ENCODE measurements at regions not wholly inside any gene's neighbourhood (a gene's known extent, or its start where the extent isn't known, plus 50 kb on each side); places are given as distances from the start of the nearest gene placed in this dataset.

DNA sequence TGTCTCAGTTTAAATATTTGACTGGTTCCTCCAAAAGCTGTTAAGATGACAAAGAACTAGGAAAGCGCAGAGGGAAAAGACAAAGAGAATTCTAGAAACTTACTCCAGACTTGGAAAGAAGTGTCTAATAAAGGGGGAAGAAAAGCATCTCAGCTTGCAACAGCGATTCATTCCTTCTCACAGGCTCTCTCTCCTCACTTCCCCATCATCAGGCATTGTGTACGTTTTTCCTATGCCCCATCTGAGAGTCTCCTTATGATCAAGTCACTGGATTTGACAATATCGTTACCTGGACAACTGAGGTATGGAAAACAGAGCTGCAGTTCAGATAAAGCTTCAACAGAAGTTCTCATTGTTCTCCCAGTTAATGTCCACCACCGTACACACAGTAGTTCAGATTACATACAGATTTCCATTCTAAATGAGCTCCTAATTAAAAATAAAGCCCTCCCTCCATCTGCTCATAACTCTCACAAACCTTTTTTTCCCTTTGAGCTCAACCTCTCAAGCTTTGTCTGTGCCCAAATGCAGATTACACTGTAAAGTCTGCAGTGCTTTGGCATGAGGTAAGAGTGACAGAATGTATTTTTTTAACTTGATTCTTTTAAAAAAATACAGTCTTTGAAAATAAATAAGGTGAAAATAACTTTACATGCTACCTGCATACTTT lies 254.4 kb upstream of the THBS1 start:
- DNase-seq (ENCODE audit: extremely low spot score, insufficient read length, low read depth), result no peak
- FAIRE-seq, result no peak

DNA sequence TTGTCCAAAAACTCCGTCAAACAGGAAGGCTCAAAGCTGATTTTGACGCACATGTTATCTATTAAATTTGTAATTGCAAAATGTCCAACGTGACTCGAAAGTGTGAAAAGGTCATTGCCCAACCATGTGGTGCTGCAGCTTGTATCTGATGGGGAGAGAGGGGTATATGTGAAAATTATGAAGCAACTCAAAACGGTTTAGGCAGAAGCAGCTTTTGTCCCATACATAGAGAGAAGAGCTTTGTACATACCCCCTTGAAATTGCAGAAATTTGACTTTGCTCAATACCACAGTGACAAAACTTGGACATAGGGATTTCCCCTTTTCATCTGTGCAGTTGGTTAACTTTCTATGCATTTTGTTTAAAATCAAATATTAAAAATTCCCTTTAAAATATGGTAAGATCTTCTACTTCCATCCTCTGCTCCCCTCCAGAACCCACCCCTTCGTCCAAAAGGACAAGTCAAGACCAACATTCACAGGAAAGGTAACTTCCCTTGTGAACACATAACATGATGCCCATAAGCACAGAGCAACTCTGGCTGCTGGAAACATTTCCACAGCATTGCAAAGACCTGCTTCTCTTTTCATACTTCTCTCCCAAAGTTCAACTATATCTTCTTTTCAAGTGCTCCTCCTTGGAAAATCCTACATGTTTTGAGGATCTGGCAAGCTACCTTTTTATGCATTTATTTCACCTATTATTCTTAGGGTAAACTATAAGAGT lies 253.7 kb upstream of the THBS1 start:
- FAIRE-seq (no peak), DNase-seq (ENCODE audit: extremely low spot score, insufficient read length, low read depth) (no peak)

DNA sequence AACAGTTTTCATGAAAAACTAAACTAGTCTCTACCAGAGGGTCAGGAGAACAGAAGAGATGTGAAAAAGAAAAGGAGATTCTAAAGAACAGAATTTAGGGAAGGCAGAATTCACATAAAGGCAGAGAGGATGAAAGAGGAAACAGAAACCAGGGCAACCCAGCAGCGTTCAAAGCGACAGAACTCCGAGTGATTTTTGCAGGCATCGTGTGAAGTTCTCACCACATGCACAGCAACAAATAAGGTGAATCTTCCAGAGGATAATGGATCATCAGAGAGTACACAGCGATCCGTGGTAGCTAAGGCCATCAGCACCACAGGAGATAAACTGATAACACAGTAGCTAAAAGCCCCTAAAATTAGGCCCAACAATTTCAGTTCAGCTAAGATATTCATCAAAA lies 250.8 kb upstream of the THBS1 start:
- no peak for FAIRE-seq
- no peak for DNase-seq (ENCODE audit: extremely low spot score, insufficient read length, low read depth)

GRCh38 chr15:39331584-39331983 lies 249.3 kb upstream of the THBS1 start:
- FAIRE-seq, result no peak

DNA sequence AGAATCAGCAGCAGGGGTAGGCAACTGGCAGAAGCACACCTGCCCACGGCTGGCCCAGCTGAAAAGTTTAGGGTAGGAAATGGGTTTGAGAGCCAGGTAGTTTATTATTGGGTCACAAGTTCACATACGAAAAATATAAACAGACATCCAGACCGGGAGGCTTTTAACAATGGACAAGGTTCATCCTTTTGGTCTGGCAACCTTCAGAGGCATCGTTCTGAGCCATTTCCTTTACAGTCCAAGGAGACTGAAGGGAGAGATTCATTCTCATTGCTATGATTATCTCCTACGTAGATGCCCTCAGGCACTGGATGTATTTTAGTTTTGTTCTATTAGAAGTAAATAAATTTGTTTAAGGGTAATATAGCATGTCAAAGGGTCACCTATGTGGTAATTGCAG lies 248.0 kb upstream of the THBS1 start:
- FAIRE-seq (no peak), DNase-seq (ENCODE audit: extremely low spot score, insufficient read length, low read depth) (no peak)

More at GRCh38 chr15:39331584-39331983, 249.3 kb upstream of the THBS1 start:
- no peak for DNase-seq (ENCODE audit: extremely low spot score, insufficient read length, low read depth)

- FAIRE-seq (no peak), DNase-seq (ENCODE audit: extremely low spot score, insufficient read length, low read depth) (no peak)
Measured at GRCh38 chr15:39333393-39333792, 247.5 kb upstream of the THBS1 start.

DNA sequence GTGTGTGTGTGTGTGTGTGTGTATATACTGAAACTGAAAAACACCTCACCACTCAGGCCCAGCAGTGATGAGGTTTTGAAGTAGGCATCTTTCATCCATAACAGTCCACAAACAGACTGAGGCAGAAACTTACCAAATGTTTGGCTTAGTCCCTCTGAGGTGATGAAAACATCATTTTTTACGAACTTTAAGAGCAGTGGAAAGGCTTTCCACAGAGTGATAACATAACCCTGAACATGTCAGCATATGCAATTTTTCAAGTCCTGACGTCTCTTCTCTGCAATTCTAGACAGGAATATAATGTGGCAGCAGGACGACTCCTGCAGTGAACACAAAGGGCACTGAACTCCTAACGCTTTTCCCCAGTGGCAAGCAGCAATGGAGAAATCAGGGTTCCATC lies 247.0 kb upstream of the THBS1 start:
- no peak for DNase-seq (ENCODE audit: extremely low spot score, insufficient read length, low read depth)
- FAIRE-seq, result no peak

GRCh38 chr15:39336926-39337325 lies 244.0 kb upstream of the THBS1 start:
- no peak for FAIRE-seq

GRCh38 chr15:39338251-39338650 lies 242.6 kb upstream of the THBS1 start:
- FAIRE-seq, result no peak

More at GRCh38 chr15:39336926-39337325, 244.0 kb upstream of the THBS1 start:
- DNase-seq (ENCODE audit: extremely low spot score, insufficient read length, low read depth), result no peak

DNA sequence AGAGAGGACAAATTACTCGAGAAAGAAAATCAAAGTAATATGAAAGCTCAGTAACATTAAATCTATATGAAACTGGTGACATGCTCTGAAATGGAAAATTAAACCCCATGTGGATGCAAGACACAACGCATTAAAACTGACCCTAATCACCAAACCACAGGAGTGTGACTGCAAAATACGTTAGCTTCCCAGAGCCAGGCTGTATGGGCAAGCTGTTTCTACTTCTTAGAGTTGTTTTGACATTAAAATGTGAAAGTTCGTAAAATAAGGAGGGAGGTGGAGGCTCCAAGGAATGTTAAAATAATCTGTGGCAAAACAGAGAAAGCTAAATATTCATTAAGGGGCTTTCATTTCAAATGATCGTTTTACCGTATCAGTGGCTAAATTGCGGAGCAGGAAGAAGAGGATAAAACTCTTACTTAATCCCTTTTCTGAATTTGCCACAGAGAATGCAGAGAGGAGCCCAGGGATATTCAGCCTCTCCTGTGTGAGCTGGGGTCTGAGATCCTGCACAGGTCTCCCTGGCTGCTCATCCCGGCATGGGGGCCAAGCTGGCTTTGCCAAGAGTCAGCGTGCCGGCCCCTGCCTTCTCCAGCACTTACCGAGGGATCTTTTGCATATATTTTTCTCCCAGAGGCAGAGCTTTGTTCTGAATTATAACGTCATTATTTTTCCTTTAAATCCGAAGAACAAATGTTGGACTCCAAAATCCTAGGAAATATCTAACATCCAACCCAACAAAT lies 239.8 kb upstream of the THBS1 start:
- DNase-seq (ENCODE audit: extremely low spot score, insufficient read length, low read depth), result no peak
- no peak for FAIRE-seq

More at GRCh38 chr15:39338251-39338650, 242.6 kb upstream of the THBS1 start:
- no peak for DNase-seq (ENCODE audit: extremely low spot score, insufficient read length, low read depth)

GRCh38 chr15:39344662-39345141 lies 236.2 kb upstream of the THBS1 start:
- FAIRE-seq (no peak), DNase-seq (ENCODE audit: extremely low spot score, insufficient read length, low read depth) (no peak)

GRCh38 chr15:39345176-39345575 lies 235.7 kb upstream of the THBS1 start:
- DNase-seq (ENCODE audit: extremely low spot score, insufficient read length, low read depth) (no peak), FAIRE-seq (no peak)

GRCh38 chr15:39347453-39347852 lies 233.4 kb upstream of the THBS1 start:
- DNase-seq (ENCODE audit: extremely low spot score, insufficient read length, low read depth) (no peak), FAIRE-seq (no peak)

GRCh38 chr15:39350785-39351184 lies 230.1 kb upstream of the THBS1 start:
- FAIRE-seq, result no peak

DNA sequence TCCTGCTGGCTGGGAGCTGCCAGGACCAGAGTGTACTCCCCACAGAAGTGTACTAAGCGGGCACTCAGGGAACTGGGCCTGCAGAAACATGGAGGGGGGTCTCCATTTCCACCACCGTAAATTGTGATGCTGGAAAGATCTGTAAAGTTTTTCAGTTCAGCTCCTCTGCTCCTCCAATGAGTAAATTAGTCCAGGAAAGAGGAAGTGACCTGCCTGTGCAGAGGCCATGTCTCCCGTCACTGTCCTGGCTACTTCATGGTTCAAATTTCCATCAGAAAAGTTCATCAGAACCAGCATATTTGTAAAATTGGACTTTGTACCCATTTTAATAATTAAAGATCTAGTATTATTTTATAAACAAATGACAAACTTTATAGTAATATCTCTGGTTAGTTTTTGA lies 226.7 kb upstream of the THBS1 start:
- DNase-seq (ENCODE audit: extremely low spot score, insufficient read length, low read depth), result no peak
- FAIRE-seq, result no peak

More at GRCh38 chr15:39350785-39351184, 230.1 kb upstream of the THBS1 start:
- no peak for DNase-seq (ENCODE audit: extremely low spot score, insufficient read length, low read depth)

GRCh38 chr15:39357480-39358268 lies 223.2 kb upstream of the THBS1 start:
- DNase-seq (ENCODE audit: extremely low spot score, insufficient read length, low read depth), result no peak
- FAIRE-seq, result no peak

DNA sequence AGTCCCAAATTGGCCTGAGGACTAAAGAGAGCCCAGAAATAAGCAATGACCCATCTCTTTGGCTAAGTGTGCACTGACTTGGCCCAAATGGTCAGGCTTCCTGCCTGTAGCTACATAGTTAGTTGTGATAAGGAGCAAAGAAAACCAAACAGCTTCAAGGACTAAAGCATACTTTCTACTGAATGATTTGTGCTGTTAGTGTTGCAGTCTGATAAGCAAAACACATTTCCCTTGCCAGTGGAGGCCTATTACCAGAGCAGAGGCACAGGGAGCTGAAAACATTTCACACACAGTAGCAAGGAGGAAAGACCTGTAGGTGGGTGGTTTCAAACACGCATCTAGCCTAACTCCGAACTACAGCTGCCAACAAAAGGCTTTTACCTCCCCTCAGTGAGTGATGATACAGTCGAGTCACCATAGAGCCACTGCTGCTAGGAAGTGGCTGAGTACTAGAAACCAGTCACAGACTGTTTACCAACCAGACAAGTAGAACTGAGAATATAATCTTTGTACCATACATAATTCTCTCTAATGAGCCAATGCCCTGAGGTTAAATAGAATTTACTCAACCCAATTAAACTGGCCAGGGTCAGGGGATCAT lies 222.3 kb upstream of the THBS1 start:
- no peak for FAIRE-seq
- no peak for DNase-seq (ENCODE audit: extremely low spot score, insufficient read length, low read depth)

- DNase-seq (ENCODE audit: extremely low spot score, insufficient read length, low read depth) (no peak), FAIRE-seq (no peak)
Measured at GRCh38 chr15:39359771-39360170, 221.1 kb upstream of the THBS1 start.

GRCh38 chr15:39360452-39360851 lies 220.4 kb upstream of the THBS1 start:
- FAIRE-seq (no peak), DNase-seq (ENCODE audit: extremely low spot score, insufficient read length, low read depth) (no peak)

- DNase-seq (ENCODE audit: extremely low spot score, insufficient read length, low read depth) (no peak), FAIRE-seq (no peak)
Measured at GRCh38 chr15:39361497-39361896, 219.4 kb upstream of the THBS1 start.

All from GM18507 (cell line).